Neural progenitor cell (in vitro differentiated cells): ENCODE measurements at regions not wholly inside any gene's neighbourhood (a gene's known extent, or its start where the extent isn't known, plus 50 kb on each side); places are given as distances from the start of the nearest gene placed in this dataset.

Experiments
- CTCF ChIP-seq: fragments of 200-600 bp; sonication (generic); IDR thresholded peaks from 2 replicates; pipeline ENCODE4 v1.5.1; 2017; ENCODE audit warnings: antibody characterized with exemption, mild to moderate bottlenecking
- EZH2phosphoT487 ChIP-seq: fragments of 200-600 bp; sonication (generic); IDR thresholded peaks from 2 replicates; pipeline ENCODE4 v1.6.1; 2017; ENCODE audit warnings: antibody characterized with exemption

- no peak for TF ChIP-seq EZH2phosphoT487
- TF ChIP-seq CTCF, result peak; percentile 41
Measured at GRCh38 chr9:108105885-108106284, 616.3 kb upstream of the KLF4 start.
